Right lobe of liver (tissue), 4 donors: ENCODE measurements at regions not wholly inside any gene's neighbourhood (a gene's known extent, or its start where the extent isn't known, plus 50 kb on each side); places are given as distances from the start of the nearest gene placed in this dataset.

Experiments used
- CTCF ChIP-seq, 4 donors: fragments of 200-600 bp in 3 of 4; fragments of 450-650 bp in 1 of 4; IDR thresholded peaks; one replicate each; pipeline versions ENCODE4 v1.5.1 to v1.8.0; 2016 to 2022; ENCODE audit warnings: antibody characterized with exemption in 4 of 4, mild to moderate bottlenecking in 2 of 4
- POLR2A ChIP-seq: fragments of 450-650 bp; IDR thresholded peaks from one replicate; pipeline ENCODE4 v1.6.1; 2017; ENCODE audit warnings: antibody characterized with exemption, mild to moderate bottlenecking
- donor health status: DM: no; HTN: no; CAD: no.
- donor health status: DM: no; HTN: no; CAD: no.
- donor health status: DM: no; HTN: yes; CAD: no.

GRCh38 chr10:91140995-91141549, 79.4 kb upstream of the PCGF5 start:
- TF ChIP-seq CTCF (IDR thresholded peaks at IDR 0.05) (no peak), POLR2A (no peak)
